HK-2 (cell line): ENCODE measurements at regions not wholly inside any gene's neighbourhood (a gene's known extent, or its start where the extent isn't known, plus 50 kb on each side); places are given as distances from the start of the nearest gene placed in this dataset.

Experiments used
- DNase-seq: peaks from one replicate; pipeline ENCODE4 v3.0.0-alpha.2; 2018; ENCODE audit not compliant: unreplicated experiment

GRCh38 chr3:107323723-107324122 is 53.5 kb upstream of the CCDC54 start:
- no peak for DNase-seq

- DNase-seq = no peak
These were observed 51.8 kb upstream of the CCDC54 start for GRCh38 chr3:107325446-107325845.
